ENCODE measurements at regions not wholly inside any gene's neighbourhood (a gene's known extent, or its start where the extent isn't known, plus 50 kb on each side); places are given as distances from the start of the nearest gene placed in this dataset.

DNA sequence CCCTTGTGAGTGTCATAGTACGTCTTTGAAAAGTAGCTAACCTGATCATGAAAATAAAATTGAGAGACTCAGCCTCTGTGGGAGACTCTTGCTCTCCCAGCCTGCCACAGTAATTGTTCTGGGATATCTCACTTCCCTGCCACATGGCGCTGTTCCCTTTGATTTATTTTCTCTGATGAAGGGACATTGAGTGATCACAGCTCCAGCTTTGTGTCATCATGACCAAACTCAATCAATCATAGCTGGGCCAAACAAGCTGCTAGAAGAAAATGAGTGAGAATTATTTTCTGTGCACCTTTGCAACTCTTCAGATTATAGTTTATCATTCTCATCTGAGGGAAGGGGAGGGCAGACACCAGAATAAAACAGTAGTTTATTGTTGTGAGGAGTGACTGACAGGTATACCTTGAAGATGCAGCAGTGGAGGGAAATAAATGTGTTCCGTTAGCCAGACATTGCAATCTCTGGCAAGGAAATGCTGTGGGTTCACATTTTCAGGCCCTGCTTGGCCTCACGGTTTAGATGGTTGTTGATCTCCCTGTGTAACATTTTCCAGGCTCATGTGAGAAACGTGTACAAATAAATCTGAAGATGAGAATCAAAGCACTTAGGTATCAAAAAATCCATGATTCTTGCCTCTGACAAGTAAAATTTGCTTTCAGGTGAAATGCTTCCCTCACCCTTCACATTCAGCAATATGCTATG lies 174.7 kb upstream of the FBXL17 start:
- TF ChIP-seq, protein P1, sequence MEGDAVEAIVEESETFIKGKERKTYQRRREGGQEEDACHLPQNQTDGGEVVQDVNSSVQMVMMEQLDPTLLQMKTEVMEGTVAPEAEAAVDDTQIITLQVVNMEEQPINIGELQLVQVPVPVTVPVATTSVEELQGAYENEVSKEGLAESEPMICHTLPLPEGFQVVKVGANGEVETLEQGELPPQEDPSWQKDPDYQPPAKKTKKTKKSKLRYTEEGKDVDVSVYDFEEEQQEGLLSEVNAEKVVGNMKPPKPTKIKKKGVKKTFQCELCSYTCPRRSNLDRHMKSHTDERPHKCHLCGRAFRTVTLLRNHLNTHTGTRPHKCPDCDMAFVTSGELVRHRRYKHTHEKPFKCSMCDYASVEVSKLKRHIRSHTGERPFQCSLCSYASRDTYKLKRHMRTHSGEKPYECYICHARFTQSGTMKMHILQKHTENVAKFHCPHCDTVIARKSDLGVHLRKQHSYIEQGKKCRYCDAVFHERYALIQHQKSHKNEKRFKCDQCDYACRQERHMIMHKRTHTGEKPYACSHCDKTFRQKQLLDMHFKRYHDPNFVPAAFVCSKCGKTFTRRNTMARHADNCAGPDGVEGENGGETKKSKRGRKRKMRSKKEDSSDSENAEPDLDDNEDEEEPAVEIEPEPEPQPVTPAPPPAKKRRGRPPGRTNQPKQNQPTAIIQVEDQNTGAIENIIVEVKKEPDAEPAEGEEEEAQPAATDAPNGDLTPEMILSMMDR (IDR thresholded peaks at IDR 0.05): no peak
- TF ChIP-seq EZH2 (IDR thresholded peaks at IDR 0.05): no peak
- TF ChIP-seq EZH2phosphoT487 (IDR thresholded peaks at IDR 0.05): no peak

Data from neural progenitor cell (in vitro differentiated cells).